Gastroesophageal sphincter (tissue), 3 donors: ENCODE measurements at regions not wholly inside any gene's neighbourhood (a gene's known extent, or its start where the extent isn't known, plus 50 kb on each side); places are given as distances from the start of the nearest gene placed in this dataset.

Source experiments
- POLR2A ChIP-seq, 2 donors: fragments of 450-650 bp; IDR thresholded peaks; one replicate each; pipeline ENCODE4 v1.6.1; 2017; ENCODE audit warnings: antibody characterized with exemption in 2 of 2, mild to moderate bottlenecking in 2 of 2, moderate library complexity in 1 of 2
- POLR2AphosphoS5 ChIP-seq: sonication (generic); formaldehyde crosslinking; IDR thresholded peaks from one replicate; pipeline ENCODE4 v1.6.1; 2017; ENCODE audit warnings: antibody characterized with exemption
- TF ChIP-seq, protein P1 (sequence below), 4 experiments: fragments of 200-600 bp in 2 of 4; fragments of 450-650 bp in 2 of 4; sonication (generic) in 1 of 4; IDR thresholded peaks; one replicate each; pipeline ENCODE4 v1.5.1; 2017 to 2019; ENCODE audit warnings: antibody characterized with exemption in 4 of 4, mild to moderate bottlenecking in 2 of 4, moderate library complexity in 2 of 4

DNA sequence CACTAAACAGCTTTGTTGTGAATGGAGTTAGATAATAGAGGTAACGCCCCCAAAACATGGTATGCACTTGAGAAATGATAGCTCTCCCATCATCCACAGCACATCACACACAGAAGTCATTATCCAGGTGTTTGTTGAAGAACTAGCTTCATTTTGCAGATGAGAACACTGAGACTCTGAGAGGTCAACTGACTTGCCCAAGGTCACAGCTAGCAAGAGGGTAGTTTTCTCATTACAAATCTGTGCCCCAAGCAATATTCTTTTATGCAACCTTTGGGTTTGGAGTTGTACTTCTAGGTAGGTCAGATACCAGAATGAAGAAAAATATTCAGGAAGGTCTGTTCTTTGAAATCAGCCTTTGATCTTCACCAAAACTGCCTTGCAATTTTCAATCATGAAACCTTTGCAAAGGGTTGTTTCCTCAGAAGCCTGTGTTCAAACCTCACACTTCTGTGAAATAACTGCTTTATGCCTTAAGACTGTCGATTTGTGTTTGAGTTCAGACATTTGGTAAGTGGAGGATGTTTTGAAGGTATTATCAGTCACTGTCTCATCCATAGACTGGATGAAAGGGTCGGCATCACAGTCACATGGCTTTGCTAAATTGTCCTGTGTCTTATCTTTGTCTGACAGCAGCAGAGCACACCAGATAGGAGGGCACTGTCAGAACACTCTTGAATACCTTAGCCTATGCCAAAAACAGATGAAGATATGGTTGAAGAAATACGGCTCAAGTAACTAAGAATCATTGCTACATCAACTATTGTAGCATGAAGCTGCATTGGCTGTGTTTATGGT, 233.2 kb upstream of the BTG1 start:
- TF ChIP-seq, protein P1, sequence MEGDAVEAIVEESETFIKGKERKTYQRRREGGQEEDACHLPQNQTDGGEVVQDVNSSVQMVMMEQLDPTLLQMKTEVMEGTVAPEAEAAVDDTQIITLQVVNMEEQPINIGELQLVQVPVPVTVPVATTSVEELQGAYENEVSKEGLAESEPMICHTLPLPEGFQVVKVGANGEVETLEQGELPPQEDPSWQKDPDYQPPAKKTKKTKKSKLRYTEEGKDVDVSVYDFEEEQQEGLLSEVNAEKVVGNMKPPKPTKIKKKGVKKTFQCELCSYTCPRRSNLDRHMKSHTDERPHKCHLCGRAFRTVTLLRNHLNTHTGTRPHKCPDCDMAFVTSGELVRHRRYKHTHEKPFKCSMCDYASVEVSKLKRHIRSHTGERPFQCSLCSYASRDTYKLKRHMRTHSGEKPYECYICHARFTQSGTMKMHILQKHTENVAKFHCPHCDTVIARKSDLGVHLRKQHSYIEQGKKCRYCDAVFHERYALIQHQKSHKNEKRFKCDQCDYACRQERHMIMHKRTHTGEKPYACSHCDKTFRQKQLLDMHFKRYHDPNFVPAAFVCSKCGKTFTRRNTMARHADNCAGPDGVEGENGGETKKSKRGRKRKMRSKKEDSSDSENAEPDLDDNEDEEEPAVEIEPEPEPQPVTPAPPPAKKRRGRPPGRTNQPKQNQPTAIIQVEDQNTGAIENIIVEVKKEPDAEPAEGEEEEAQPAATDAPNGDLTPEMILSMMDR (IDR thresholded peaks at IDR 0.05), result no peak
- TF ChIP-seq POLR2AphosphoS5, result no peak
- TF ChIP-seq POLR2A (IDR thresholded peaks at IDR 0.05), result no peak
